Subcutaneous abdominal adipose tissue (tissue), 5 donors: ENCODE measurements at regions not wholly inside any gene's neighbourhood (a gene's known extent, or its start where the extent isn't known, plus 50 kb on each side); places are given as distances from the start of the nearest gene placed in this dataset.
"Not testable (repeated sequence)": the region's sequence is repeated elsewhere in the genome, so short reads cannot be mapped to it uniquely, and the experiment has no call there.

Experiments used
- H3K27ac ChIP-seq: one replicate; pipeline ENCODE4 v1.7.0; 2013; ENCODE audit warnings: low read depth, mild to moderate bottlenecking, inconsistent platforms, low read length, moderate library complexity
- H3K27me3 ChIP-seq, 5 donors: one replicate each; pipeline ENCODE4 v1.7.0; 2013; ENCODE audit warnings: low read length in 5 of 5, inconsistent platforms in 1 of 5; ENCODE audit not compliant: control insufficient read depth in 5 of 5, insufficient read depth in 4 of 5
- H3K36me3 ChIP-seq, 5 donors: one replicate each; pipeline ENCODE4 v1.7.0; 2013; ENCODE audit warnings: low read length in 5 of 5; ENCODE audit not compliant: control insufficient read depth in 5 of 5, insufficient read depth in 5 of 5
- H3K4me1 ChIP-seq, 5 donors: one replicate each; pipeline ENCODE4 v1.7.0; 2013; ENCODE audit warnings: low read length in 5 of 5, mild to moderate bottlenecking in 3 of 5, moderate library complexity in 1 of 5; ENCODE audit not compliant: control insufficient read depth in 5 of 5, insufficient read depth in 5 of 5
- H3K4me3 ChIP-seq, 5 donors: one replicate each; pipeline ENCODE4 v1.7.0; 2013; ENCODE audit warnings: low read length in 5 of 5, low read depth in 1 of 5
- H3K9ac ChIP-seq, 5 donors: one replicate each; pipeline ENCODE4 v1.7.0; 2013; ENCODE audit warnings: low read length in 5 of 5, mild to moderate bottlenecking in 4 of 5, moderate library complexity in 3 of 5
- H3K9me3 ChIP-seq, 5 donors: one replicate each; pipeline ENCODE4 v1.7.0; 2013; ENCODE audit warnings: low read length in 5 of 5; ENCODE audit not compliant: control insufficient read depth in 5 of 5
- donor health status: healthy.
- donor health status: healthy.
- donor health status: healthy.
- donor health status: healthy.
- donor health status: healthy.

- H3K36me3 ChIP-seq, H3K9ac ChIP-seq, H3K4me1 ChIP-seq, H3K9me3 ChIP-seq, H3K4me3 ChIP-seq, H3K27ac ChIP-seq: not testable (repeated sequence)
- H3K27me3 ChIP-seq: peaks cover 0 to 43% (median 29%) of the 10 kb centered on the region in 5 donors
These were observed 63.2 kb upstream of the GPR50 start for GRCh38 chrX:151113200-151113599.
